GM12878 (cell line): ENCODE measurements at regions not wholly inside any gene's neighbourhood (a gene's known extent, or its start where the extent isn't known, plus 50 kb on each side); places are given as distances from the start of the nearest gene placed in this dataset.

Source experiments
- CTCF ChIP-seq, 3 experiments: IDR thresholded peaks in 2 of 3; conservative IDR thresholded peaks in 1 of 3; 2 replicates each; pipeline ENCODE4 v1.5.1; 2011; ENCODE audit warnings: low read depth in 3 of 3, low read length in 3 of 3, mild to moderate bottlenecking in 3 of 3, control low read depth in 2 of 3, moderate library complexity in 2 of 3, inconsistent platforms in 1 of 3, mixed read lengths in 1 of 3; ENCODE audit not compliant: control insufficient read depth in 2 of 3, insufficient read depth in 1 of 3; ENCODE audit errors: extremely low read depth in 1 of 3
- NFYB ChIP-seq: IDR thresholded peaks from 2 replicates; pipeline ENCODE4 v1.6.1; 2011; ENCODE audit warnings: low read depth, mild to moderate bottlenecking, low read length, improper control_type of control experiment, moderate library complexity; ENCODE audit not compliant: insufficient read depth
- PBX3 ChIP-seq: IDR thresholded peaks from 2 replicates; pipeline ENCODE4 v1.6.1; 2011; ENCODE audit warnings: mild to moderate bottlenecking, low read depth, low read length, moderate library complexity; ENCODE audit not compliant: insufficient replicate concordance

GRCh38 chr6:105458084-105458483 lies 55.2 kb upstream of the PREP start:
- TF ChIP-seq CTCF (IDR thresholded peaks at IDR 0.05 in 2 of 3, conservative IDR thresholded peaks at IDR 0.05 in 1 of 3; ENCODE audit: control insufficient read depth in 2 of 3, extremely low read depth in 1 of 3, insufficient read depth in 1 of 3, low read depth in 3 of 3, low read length in 3 of 3) (no peak), NFYB (no peak), PBX3 (no peak)
